CD1c-positive myeloid dendritic cell (primary cell): ENCODE measurements at regions not wholly inside any gene's neighbourhood (a gene's known extent, or its start where the extent isn't known, plus 50 kb on each side); places are given as distances from the start of the nearest gene placed in this dataset.

Experiments
- DNase-seq: peaks from one replicate; pipeline ENCODE4 v3.0.0-alpha.2; 2016; ENCODE audit errors: extremely low spot score

DNA sequence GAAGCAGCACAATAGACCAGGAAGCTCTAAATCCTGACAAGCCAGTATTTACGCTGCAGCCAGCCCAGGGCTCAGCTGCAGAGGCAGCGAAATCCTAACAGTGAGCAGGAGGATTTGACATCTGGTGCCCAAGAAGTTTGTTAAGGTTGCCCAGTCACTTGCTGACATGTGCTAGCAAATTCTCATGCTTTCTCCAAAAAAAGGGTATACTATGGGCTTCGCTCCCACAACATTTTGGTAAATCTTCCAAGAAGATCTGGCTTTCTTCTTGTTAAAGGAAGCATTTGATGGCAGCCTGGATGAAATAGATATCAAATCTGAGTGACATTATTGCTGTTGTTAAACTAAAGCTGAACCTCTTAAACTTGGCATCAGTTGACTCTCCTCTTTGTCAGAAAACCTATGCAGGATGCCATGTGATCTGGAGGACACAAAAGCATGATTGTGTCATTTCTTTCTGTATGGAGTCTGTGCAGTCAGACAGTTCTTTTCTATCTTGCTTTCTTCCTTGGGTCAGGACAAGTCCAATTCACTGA, 949.7 kb upstream of the RBFOX1 start:
- DNase-seq = no peak

DNA sequence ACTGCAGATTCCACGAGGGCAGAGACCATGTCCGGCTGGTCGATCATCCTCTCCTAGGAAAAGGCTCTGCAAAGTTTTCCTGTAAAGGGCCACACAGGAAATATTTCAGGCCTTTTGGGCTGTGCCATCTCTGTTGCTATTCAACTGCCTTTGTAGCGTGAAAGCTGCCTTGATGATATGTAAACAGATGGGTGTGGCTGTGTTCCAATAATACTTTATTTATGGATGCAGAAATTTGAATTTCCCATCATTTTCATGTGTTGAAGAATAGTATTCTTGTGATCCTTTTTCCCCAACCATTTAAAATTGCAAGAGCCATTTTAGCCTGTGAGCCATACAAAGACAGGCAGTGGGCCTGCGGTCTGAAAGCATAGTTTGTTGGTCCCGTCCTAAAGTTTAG, 950.7 kb upstream of the RBFOX1 start:
- no peak for DNase-seq

DNA sequence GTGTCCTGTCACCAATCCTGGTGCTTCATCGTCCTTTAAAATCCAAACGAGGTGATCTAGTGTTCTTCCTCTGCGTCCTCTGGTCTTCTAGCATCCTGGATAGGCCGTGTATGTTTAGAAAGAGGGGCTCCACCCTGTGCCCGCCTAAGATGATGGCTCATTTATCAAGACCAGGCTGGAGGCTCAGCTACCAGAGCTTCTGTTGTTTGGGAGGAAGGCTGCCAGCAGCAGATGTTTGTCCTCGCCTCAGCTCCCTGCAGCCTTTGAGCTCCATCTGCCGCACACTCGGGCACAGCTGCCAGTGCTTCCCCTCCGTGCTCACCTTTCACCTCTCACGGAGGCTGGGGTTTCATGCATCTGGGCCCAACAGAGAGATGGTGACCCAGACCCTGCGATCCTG, 954.7 kb upstream of the RBFOX1 start:
- DNase-seq = no peak

DNA sequence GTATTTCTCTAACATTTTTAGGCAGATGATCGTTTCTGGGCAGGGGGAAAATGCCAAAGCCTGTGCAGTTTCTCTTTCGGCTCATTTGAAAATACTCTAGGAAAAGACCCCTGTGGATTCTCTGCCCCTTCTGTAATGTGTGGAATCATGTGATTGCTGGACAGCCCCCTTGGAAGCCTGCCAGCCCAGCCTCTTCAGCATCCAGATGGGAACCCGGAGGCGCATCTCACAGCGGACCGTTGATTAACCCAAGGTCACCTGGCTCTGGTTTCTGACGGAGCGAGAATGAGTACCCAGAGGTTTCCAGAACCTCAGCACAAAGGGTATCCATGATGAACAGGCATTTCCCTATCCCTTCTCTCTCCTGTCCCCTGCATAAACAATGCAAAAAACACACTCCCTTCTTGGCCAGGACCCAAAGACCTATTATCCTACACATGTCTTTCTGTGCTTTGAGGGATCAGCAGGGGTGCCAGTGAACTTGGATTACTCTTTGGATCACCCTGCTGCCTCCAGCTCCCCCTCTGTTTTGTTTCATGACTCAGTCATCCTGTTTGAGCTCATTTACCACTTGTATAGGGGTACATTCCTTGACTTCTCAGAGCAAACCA, 957.1 kb upstream of the RBFOX1 start:
- no peak for DNase-seq

DNA sequence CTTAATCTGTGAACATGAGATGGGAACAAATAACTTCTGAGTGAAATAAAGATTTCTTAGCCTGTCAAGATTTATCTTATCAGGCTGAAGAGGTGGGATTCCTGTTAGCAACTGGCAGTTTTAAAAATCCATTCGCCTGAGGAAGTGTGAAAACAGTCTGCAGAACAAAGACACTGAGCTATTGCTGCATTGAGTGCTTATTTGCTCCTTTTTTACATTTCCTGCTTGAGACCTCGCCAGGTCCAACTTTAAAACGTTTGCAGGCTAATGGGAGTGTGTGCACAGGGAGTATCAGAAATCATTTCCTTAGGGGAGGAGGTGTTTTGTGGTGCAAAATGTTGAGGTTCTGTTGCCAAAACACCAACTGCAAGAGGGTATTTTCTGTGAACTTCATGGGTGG, 957.8 kb upstream of the RBFOX1 start:
- no peak for DNase-seq

DNA sequence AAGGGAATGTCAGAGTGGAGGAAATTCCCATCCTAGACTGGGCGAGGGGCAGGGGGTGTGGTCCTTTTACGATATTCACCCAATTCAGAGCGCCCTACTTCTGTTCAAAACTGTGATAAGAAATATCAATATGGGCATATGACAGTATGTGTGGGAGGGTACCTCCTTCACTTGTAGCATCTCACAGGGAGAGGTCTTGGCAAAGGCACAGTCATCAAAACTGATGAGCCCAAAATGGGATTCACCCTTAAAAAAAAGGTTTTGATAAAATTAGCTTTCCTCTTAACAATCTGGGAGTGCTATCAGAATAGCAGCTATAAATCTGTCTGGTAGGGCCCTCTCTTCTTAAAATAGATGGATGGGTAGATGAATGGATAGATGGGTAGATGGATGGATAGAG, 967.8 kb upstream of the RBFOX1 start:
- no peak for DNase-seq

DNA sequence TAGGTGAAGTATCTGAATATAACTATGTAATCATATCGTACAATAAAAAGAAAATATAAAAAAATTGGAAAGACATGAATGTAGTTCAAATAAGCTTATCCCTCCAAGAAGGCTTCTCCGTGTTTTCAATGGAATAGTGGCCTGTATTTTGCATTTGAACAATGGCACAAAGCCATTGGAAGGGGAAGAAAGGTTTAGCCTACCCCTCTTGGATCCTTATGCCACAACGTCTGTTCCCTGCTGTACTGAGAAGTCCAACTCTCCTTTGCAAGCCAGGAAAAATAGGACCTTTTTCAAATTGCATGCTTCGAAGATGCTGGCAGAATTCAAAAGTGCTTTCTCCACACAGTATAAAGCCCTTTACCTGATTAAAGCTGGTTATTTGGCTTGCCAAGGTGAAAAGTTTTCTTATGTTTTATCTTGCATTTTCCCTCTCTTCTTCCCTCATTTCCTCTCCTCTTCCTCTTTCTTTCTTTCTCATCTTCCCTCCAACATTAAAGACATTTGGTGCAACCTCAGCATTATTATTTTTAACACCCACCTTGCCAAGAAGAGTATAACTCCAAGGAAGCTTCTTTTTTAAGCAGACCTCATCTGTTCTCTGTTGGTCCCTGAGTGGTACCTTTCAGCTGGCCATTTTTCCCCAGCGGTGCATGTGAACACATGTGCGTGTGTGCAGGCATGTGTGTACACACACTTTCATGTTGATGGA, 968.6 kb upstream of the RBFOX1 start:
- no peak for DNase-seq

DNA sequence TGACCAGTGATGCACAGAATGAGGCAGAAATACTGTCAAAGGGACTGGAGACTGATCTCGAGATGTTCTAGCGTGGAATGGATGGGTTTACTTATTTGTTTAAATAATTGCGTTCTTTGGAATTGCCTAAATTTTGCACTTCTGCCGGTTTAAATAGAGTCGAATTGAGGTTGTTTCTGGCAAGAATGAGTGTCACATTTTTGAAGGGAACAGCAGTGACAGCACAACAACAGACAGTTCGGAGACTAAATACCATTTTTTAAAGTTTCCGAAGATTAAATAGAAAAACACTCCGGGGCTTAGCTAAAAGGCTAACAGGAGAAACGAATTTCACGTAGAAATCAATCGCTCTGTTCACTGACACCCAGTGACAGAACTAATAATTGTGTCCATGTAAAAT, 969.2 kb upstream of the RBFOX1 start:
- DNase-seq = no peak

DNA sequence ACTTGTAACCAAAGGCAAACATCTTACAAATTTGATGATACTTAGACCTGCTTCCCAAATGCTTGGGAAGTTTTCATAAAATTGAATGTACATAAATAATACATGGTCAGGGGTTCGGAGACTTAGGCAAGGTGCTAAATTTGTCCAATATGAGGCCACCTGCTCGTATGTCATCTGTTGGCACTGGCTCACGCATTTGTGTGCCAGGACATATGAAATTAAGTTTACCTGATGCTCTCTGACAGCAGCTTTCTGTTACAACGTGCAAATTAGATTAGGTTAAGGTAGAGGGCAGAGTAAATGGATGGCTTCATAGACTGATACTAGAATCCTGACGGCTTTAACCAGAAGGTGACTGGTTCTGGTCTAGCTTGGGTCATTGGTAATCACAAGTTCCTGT, 970.3 kb upstream of the RBFOX1 start:
- DNase-seq = no peak

DNA sequence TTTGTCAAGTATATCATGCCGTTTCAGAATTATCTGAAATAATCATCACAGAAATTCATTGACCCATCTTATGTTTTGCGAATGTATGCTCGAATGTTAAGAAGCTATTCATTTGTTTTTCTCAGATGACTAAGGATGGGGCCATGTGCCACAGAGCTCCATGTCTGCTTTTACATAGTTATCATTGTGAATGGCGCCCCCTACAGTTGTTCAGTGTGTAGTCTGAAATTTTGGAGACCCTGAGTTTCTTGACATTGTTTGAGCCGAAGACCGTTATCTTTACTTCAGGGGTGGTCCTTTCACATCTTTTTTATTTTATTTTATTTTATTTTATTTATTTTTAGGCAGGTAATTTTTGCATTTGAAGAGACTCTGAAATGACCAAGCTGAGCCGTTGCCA, 972.0 kb upstream of the RBFOX1 start:
- no peak for DNase-seq

DNA sequence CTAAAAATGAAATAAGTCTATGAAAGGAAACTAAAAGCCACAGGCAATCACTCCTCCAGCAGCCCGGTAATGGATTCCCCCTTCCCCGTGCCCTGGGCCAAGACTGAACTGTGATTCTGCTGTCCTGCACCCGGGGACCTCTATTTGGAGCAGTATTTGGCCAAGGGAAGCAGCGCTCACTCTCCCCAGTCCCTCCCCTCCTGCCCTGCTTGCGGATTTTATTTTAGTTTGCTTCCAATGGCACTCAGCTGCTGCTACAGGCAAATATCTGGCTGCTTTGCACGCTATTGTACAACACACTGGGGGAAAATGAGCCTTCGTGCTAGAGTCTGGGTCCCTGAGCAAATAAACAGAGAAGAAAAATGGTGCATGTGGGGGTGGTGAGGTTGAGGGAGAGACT, 975.7 kb upstream of the RBFOX1 start:
- DNase-seq = no peak

DNA sequence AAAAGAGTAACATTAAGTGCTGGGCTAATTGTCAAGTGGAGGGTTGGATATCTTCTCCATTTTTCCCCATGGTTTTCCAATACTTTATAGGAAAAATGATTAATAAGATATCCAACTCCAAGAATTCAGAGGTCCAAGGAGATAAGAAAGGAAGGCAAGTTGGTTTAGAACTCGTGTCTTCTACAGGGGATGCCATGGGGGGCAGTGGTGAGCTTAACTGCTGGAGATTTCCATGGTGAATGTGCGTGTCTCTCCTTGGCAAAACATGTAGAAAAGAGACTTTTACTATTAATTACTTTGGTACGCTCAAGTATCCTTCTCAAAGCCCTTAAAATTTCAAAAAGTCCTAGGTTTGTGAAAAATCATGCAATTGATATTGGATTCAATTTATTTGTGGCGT, 982.9 kb upstream of the RBFOX1 start:
- DNase-seq = no peak

DNA sequence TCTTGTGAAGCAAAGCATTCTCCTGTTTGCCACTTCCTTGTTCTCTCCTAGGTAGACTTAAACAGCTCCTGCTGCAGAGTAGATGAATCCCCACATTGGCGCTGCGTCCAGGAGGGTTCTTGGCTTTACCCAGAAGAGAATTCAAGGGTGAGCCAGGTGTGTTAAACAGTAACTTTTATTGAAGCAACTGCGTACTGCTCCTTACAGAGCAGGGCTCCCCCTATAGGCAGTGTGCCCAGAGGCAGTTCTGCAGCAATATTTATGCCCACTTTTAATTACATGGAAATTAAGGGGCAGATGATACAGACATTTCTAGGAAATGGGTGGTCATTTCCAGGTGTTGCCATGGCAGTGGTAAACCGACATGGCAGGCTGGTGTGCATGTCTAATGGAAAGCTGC, 987.6 kb upstream of the RBFOX1 start:
- DNase-seq = no peak

DNA sequence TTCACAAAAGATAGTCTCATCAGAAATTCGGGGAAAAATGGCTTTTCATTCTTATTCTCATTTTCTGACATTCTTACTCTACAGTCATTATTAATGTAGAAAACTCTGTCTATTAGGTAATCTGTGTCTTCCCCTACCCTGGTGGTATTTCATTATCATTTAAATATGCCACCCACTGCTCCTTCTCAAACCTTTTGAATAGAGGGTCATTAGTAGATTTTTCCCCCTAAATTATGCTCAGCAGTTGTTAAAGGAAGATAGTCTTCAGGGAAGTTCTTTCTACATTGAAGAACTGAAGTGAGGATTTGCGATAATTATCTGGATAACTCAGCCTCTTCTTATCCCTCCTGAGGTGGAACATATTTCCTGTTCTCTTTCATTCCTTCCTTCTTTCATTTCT, 989.5 kb upstream of the RBFOX1 start:
- no peak for DNase-seq

DNA sequence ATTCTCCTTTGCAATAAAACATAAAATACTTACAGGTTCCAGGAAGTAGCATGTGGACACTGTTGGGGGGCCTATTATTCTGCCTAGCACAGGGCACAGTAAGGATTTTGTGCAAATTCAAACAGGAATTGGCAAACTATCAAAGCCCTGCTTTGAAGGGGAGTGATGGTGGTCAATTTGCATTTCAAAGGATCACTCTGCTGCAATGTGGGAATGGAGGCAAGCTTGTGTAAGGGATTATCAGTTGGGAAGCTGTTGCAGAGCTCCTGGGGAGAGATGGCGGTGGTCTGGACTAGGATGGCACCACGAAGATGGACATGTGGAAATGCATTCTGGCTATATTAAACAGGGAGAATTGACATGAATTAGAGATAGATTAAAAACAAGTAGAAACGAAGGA, 990.7 kb upstream of the RBFOX1 start:
- DNase-seq = no peak

DNA sequence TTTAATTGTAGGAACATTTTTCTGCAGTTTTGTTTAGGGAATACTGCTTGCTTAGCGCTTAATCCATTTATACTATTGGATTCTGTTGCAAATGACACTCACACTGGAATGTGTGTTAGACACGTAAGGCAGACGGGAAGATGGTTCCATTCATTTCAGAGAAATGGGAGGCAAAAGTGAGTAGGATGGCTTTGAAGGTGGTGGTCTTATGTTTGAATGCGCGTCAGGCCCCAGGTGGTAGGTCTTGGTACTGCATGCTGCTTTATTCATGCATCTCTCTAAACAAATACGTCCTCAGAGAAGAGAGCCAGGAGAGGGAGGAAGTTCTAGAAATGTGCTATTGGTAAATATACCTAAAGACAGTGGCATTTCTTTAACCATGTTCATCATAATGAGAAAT, 997.6 kb upstream of the RBFOX1 start:
- DNase-seq = no peak

DNA sequence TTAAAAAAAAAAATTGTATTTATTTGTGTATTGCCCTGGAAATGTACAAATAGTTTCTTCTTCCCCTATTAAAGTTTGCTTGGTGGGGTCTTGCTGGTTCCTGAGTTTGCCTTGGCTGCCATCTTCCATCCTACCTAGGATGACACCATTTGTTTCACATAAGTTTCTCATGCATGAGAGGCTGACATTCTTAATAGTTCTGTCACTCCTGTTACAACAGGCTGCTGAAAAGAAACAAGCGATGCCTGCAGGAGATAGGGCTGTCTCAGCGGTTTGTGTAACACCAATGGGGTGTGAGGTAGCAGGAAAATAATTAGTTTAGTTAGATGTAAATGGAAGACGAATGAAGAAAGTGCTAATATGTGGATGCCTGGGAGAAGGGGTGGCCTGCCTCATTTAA, 1000.9 kb upstream of the RBFOX1 start:
- DNase-seq = no peak

DNA sequence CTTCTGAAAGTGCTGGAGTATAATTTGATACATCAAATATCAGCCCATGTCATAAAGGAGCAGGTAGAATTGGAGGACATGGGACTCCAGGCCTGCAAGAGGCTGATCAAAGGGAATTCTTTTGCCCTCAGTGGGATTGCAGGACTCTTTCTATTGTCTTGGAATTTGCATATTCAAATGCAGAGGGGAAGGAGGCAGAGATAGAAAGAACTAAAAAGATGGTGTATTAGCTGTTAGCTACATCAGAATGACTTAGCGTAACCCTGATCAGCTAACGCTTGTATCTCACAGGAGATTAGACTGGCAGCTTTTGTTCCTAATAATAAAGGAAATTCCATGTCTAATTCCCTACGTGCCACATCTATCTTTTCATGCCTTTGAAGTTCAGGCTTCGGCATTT, 1014.7 kb upstream of the RBFOX1 start:
- DNase-seq = no peak

DNA sequence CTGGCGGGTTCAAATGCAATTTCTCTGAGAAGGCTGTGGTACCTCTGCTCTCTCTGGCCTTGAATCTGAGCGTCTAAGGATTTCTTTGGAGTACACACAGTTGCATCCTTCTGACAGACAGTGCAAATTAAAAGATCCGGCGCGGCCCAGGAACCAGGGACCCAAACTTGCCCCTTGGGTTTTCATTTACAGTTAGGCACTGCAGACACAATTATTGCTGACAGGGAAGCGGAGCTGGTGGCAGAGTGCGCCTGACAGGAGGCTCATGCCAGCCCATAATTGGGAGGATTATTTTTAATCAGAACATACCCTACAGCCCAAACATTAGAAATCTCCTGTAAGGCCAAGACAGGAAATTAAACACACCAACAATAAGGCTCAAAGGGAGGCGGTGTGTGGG, 1023.4 kb upstream of the RBFOX1 start:
- no peak for DNase-seq

DNA sequence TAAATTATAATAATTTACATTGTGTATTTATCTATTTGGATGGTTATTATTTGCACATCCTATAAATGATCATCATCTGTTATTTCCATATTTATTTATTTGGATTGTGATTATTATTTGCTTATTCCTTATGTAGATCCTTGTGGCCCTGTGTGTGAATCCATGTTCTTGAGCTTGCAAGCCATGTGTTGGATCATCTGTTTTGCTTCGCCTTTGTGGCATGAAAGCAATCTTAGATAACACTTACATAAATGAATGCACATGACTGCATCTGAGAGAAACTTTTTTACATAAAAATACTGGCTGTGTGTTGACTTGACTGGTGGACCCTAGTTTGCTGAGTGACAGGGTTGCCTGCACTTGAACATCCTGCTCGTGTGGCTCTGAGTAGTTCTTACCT, 1024.5 kb upstream of the RBFOX1 start:
- no peak for DNase-seq

DNA sequence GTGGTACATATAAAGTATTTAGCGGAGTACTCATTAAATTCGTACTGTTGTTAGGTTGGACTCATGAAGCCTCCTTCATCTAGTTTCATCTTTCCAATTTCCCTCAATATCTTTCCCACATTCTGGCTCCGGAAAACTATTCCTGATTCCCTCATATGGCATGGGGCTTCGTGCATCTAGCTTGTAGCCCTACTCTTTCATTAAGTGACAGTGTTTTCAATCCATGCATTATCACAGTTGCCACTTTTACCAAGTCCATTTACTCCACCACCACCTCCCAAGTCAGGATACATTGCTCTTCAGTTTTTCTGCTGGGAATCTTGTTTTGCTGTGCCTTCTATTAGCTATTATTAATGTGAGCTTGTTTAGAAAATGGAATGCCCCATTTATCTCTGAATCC, 1032.1 kb upstream of the RBFOX1 start:
- DNase-seq = no peak

DNA sequence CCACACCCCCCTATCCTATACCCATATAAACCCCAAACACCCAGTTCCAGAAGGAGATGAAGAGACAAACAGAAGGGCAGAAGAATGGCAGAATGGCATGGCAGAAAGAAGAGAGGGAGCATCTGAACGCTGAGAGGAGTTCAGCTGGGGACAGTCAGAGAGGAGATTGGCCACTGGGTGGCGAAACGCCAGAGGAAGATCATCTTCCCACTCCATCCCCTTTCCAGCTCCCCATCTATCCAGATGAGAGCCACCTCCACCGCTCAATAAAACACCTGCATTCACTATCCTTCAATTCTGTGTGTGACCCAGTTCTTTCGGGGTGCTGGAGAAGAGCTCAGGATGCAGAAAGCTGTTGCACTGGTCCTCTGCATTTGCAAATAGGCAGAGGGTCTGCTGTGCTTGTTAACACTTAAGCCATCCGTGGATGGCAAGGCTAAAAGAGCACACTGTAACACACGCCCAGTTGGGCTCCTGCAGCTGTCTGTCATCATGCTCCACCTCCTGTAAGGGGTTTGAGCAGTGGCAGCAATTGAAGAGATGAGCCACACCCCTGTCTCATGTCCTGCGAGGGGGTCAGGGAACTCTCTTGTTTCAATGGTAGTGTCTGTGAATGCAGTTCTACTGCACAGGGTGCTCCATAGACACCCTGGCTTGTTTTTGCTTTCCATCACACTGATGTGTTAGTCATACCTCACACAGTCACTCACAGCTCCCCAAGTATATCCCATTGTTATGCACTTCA, 1034.8 kb upstream of the RBFOX1 start:
- no peak for DNase-seq

DNA sequence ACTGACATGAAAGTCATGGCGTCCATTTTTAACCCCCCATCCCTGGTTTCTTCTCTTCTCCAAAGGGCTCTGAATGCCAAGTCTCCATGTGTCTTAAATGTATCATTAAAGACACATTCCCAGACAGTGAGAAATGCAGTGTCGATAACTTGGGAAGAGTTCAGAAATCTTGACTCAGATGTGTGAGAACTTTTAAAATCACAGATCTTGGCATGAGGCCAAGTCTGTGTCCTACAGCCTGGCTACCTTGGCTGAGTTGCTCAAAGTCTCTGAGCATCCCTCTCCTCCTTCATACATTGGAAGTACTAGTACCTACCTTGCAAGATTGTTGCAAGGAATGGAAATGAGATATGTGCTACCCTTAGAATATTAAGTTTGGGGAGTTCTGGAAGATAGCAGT, 1046.5 kb upstream of the RBFOX1 start:
- no peak for DNase-seq
